HCT116 (cell line): ENCODE measurements at regions not wholly inside any gene's neighbourhood (a gene's known extent, or its start where the extent isn't known, plus 50 kb on each side); places are given as distances from the start of the nearest gene placed in this dataset.

Experiments
- EZH2 ChIP-seq: fragments of 200-600 bp; sonication (generic); IDR thresholded peaks from 2 replicates; pipeline ENCODE4 v1.6.1; 2017; ENCODE audit warnings: antibody characterized with exemption, mixed run types
- YY1 ChIP-seq: IDR thresholded peaks from 2 replicates; pipeline ENCODE4 v1.6.1; 2011; ENCODE audit warnings: low read length, low read depth, moderate library complexity, mild to moderate bottlenecking; ENCODE audit not compliant: insufficient replicate concordance; ENCODE audit errors: extremely low read depth
- TF ChIP-seq, protein P1 (sequence below), 3 experiments: fragments of 200-600 bp in 1 of 3; sonication (generic) in 1 of 3; IDR thresholded peaks in 2 of 3; conservative IDR thresholded peaks in 1 of 3; 2 replicates each; pipeline ENCODE4 v1.5.1; 2012 to 2017; ENCODE audit warnings: low read depth in 2 of 3, low read length in 2 of 3, antibody characterized with exemption in 1 of 3, borderline replicate concordance in 1 of 3, control low read depth in 1 of 3, mild to moderate bottlenecking in 1 of 3, mixed read lengths in 1 of 3, mixed run types in 1 of 3, moderate library complexity in 1 of 3; ENCODE audit not compliant: insufficient read depth in 1 of 3

DNA sequence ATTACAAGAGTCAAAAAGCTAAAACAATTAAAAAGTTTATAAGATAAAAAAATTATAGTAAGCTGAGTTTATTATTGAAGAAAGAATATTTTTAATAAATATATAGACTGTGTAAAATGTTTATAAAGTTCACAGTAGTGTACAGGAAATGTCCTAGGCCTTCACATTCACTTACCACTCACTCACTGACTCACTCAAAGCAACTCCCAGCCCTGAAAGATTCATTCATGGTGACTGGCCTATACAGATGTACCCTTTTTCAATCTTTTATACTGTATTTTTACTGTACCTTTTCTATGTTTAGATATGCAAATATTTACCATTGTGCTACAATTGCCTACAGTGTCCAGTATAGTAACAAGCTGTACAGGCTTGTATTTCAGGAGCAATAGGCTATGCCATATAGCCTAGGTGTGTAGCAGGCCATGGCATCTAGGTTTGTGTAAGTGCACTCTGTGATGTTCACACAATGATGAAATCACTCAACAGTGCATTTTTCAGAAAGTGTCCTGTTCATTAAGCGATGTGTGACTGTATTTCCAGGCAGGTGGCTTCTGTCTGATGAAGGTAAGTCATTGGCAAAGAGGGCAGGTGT, 130.2 kb downstream of the BTBD3 start:
- no peak for TF ChIP-seq YY1
- no peak for TF ChIP-seq EZH2
- TF ChIP-seq, protein P1, sequence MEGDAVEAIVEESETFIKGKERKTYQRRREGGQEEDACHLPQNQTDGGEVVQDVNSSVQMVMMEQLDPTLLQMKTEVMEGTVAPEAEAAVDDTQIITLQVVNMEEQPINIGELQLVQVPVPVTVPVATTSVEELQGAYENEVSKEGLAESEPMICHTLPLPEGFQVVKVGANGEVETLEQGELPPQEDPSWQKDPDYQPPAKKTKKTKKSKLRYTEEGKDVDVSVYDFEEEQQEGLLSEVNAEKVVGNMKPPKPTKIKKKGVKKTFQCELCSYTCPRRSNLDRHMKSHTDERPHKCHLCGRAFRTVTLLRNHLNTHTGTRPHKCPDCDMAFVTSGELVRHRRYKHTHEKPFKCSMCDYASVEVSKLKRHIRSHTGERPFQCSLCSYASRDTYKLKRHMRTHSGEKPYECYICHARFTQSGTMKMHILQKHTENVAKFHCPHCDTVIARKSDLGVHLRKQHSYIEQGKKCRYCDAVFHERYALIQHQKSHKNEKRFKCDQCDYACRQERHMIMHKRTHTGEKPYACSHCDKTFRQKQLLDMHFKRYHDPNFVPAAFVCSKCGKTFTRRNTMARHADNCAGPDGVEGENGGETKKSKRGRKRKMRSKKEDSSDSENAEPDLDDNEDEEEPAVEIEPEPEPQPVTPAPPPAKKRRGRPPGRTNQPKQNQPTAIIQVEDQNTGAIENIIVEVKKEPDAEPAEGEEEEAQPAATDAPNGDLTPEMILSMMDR (IDR thresholded peaks at IDR 0.05 in 2 of 3, conservative IDR thresholded peaks at IDR 0.05 in 1 of 3; ENCODE audit: borderline replicate concordance in 1 of 3, insufficient read depth in 1 of 3, low read depth in 2 of 3, low read length in 2 of 3) = no peak
